HL-60/S4 treated with phorbol 12-myristate 13-acetate at 8.2 ng/mL for 4 days and 3 days (cell line): ENCODE measurements at regions not wholly inside any gene's neighbourhood (a gene's known extent, or its start where the extent isn't known, plus 50 kb on each side); places are given as distances from the start of the nearest gene placed in this dataset.

ENCODE experiments used
- in situ Hi-C: fragments of 300-500 bp; cut with MboI; formaldehyde crosslinking; loops from 2 replicates; pipeline ENCODE4 v1.15.0; 2022; ENCODE audit warnings: low sequenced_read_pairs

DNA sequence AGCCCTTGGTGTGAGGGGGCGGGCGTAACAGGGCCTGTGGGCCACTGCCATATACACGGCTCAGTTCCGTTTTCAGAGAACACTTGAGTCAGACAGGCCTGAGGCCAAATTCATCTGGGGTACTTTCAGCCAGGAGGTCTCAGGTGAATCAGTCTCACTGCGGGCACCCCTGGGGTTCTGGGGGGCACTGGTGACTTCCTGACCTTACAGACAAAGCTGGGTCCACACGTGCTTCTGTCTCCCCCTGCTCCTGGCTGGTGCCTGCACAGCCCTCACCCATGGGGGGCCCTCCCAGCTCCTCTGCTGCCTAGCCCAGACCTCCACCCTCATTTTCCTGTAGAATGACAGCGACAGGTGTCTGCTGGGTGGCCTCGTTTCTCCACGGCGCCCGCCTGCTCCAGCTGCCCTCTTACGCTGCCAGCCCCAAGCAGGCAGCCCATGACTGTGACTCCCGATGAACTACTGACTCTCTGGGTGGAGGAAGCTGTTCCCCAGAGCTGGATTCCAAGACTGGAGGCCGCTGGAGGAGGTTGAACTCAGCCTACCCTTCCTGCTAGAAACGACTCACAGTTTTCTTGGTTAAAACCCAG, 374.1 kb upstream of the IRX4 start:
- in situ Hi-C loops, result no loop called here

DNA sequence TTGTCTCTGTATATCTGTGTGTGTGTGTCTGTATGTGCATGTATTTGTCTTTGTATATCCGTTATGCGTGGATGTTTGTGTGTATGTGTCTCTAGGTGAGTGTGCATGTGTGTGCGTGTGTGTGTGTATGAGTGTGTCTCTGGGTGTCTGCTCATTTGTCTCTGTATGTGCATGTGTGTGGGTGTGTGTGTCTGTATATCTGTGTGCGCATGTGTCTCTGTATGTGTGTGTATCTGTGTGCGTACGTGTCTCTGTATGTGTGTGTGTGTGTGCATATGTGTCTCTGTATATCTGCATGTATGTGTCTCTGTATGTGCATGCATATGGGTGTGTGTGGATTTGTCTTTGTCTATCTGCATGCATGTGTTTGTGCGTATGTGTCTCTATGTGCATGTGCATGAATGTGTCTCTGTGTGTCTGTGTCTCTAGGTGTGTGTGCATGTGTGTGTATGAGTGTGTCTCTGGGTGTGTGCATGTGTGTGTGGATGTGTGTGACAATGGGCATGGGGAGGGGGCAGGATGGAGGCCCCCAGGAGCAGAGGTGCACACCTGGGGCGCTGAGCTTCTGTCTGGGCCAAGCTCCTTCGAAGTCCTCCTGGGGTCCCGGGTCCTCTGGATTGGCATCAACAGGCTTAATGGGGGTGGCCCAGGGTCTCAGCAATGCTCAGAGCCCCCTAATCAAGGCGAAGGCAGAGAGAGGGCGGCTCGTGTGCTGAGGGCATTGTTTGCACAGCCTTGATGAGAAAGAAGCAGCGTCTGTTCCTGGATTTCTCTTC, 373.4 kb upstream of the IRX4 start:
- in situ Hi-C loops, result no loop called here

DNA sequence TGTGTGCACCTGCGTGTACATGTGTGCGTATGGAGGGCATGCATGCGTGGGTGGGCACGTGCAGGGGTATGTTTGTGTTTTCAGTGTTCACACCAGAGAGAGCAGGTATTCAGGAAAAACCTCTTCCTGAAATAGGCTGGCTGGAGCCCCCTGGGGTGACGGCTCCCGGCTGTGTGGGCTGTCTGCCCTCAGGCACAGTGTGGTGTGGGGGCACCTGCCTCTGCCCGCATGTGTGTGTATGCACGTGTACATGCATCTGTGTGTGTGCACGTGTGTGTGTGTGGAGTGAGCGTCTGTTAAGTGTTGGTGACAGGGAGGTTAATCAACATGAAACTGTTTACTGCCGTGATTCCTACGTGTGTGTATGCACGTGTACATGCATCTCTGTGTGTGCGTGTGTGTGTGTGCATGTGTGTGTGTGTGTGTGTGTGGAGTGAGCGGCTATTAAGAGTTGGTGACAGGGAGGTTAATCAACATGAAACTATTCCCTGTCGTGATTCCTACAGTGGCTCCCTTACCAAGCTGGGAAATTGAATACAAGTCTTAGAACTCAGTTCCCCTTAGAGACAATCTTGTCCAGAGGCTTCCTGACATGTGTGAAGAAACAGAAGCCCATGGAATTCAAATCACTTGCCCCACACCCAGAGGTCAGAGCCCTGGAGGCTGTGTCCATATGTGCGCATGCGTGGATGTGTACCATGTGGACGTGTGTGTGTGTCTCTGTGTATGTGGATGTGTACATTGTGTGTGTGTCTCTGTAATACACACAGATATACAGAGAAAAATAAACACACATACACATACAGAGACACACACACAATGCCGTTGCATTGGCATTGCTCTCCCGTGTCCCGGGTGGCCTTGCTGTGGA, 372.4 kb upstream of the IRX4 start:
- in situ Hi-C loops, result no loop called here

DNA sequence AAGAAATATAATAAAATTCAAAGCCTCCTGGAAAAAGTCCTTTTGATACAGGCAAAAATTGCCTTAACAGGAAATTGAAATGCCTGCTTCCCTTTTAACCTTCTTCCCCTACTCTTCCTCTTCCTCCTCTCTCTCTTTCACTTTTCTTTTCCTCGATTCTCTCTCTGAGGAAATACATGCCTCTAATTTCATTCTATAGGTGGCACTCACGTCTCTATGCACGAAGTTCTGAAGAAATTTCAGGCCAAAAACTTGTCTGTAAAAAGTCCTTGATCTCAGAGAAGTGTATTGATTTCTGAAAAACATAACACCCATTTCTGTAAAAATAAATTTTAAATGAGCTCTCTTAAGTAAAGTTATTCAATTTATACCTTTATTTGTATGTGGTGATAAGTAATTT, 371.7 kb upstream of the IRX4 start:
- in situ Hi-C loops, result no loop called here

DNA sequence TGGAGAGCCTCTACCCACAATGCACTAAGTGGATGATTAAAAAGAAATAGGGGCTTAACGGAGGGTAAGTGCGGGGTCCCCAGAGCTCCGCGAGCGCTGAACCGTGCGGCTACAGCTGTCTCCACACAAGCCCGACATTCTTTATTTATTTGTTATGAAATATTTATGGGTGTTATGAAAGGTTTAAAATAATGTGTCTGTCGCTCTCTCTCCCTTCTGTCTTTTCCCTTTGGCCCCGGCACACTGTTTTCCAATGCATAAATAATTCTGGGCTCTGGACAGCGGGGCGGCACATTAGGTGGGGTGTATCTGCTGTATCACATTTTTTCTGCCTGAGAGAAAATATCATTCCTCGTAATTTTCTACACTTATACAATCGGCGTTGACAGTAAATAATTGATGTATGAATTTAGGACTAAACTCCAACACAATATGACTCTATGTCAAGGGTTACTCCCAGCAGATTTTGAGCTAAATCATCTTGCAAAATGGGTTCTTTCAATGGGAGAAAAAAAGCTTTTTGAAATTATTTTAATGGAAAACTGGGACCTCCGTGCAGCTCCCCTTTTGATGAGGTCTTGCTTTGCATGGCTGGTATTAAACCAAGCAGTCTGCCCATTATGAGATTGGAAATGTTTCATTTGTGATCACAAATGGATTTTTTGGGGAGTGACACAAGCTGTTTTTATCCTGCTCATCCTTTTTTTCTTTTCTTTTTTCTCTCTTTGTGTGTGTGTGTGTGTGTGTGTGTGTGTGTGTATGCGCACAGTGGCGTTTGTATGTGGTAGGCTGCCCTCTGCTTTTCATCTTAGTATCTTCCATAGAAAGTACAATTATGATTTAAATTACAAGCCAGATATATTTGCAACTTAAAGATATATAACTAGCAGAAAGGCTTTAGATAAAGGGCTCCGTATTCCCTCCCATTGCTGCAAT, 370.6 kb upstream of the IRX4 start:
- in situ Hi-C loops, result no loop called here

DNA sequence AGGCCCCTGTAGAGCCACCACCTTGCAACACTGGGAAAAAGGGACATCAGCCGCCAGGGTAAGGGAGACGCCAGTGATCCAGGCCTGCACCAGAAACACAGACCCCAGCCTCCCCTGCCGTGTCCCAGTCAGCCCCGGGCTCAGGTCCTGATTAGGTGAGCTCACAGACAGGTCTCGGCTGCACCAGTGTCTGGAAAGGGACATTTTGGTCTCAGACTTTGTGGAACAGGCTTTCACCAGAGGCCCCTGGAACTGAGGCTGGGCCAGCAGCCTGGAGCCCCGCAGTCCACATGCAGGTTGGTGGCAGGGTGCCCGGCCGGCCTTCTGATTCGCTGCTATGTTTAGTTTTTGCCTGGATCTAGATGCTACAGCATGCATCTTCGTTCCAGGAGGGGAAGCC, 369.0 kb upstream of the IRX4 start:
- in situ Hi-C loops, result no loop called here

DNA sequence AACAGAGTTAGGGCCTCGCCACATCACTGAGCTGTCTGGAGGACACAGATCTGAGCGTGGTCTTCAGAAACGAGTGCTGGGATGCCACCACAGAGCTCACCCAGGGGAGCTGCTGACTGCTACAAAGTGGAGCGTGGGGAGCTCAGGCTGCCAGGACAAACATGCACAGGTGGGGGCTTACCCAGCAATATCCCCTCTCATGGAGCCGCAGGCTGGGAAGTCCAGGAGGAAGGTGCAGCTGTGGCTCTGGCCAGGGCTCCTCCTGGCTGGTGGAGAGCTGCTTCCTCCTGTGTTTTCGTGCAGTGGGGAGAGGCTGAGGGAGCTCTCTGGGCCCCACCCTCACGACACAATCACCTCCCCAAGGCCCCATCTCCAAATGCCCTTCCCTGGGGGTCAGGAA, 368.6 kb upstream of the IRX4 start:
- in situ Hi-C loops, result no loop called here

DNA sequence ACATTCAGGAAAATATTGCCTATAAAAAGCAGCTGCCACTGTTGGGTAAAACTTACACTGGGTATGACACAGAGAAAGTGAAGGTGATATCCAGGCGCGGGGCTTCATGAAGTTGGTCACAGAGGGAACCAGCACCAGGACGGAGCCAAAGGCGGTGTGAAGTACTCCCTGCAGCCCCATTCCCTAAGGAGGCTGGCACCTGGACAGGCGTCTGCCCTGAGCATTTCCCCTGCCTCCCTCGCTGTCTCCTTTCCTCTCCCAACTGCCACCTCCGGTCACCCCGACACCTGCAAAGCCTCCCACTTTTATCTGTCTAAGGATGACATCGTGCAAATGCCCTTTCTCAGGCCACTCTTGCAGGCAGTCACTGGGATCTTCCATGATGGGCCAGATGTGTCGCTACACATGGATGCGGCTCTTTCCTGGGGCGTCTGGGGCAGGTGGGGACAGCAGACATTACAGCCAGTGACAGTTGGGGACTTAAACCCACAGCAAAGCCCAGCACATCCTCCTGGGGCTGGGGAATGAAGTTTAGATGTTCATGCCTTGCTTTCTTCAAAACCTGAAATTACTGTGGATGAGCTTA, 367.7 kb upstream of the IRX4 start:
- in situ Hi-C loops, result no loop called here

DNA sequence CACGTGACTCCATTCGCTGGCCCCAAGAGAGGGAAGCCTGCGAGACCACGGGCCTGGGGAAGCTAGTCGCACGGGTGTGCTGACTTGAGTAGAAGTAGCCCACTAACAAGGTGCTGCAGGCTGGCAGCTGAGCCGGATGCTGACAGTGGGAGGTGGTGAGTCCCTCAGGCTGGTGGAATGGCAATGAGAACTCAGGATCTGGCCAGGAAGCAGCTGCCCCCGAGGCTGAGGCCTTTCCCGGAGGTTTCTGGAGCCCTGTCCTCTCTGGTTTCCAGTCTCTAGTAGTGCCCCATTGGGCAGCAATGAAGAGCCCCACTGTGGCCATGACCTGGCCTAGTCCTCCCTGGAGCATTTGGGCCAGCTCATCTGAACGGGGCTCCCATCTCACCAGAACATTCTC, 366.7 kb upstream of the IRX4 start:
- in situ Hi-C loops, result no loop called here

DNA sequence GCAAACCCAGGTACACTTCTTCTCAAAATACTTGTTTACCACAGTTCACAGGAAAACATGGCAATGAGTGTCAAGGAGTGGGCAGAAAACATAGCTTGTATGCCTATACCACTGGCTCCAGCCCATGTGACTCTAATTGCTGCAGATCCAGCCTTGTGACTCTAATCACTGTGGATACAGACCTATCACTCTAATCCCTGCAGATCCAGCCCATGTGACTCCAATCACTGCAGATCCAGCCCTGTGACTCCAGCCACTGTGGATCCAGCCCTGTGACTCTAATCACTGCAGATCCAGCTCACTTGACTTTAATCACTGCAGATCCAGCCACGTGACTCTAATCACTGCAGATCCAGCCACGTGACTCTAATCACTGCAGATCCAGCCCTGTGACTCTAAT, 366.3 kb upstream of the IRX4 start:
- in situ Hi-C loops, result no loop called here

DNA sequence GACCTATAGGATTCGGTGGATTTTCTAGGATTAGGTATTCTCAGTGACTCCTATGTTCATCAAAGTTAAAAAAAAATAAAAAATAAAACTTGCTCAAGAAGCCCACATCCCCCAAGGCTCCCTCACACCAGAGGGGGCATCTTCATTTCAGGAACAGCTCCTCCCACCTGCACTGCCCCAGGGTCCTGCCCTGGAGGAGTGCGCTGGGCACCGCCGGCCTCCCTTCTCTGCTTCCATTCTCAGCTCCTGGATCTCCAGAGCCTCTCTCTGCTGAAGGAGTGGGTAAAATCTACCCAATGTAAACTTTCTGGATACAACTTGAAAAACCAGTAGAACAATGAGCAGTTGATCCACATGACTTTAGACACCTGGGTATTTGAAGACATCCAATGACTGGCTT, 359.8 kb upstream of the IRX4 start:
- in situ Hi-C loops, result no loop called here

DNA sequence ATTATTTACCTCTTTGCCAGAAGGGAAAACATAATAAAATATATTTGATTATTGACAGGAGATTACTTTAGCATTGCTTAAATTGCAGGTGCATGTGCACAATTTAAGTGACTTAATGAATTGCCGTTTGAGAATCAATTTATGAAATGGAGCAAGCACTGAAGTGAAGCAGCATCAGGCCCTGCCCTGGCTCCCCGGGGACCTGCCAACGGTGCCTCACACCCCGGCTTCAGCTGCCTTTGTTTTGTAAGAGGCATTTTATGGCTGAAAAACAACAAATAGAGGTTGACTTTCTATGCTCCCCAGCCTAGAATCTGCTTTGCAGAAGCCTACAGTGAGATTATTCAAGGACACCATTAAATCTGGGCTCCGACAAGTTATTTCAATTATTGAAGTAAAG, 359.1 kb upstream of the IRX4 start:
- in situ Hi-C loops, result no loop called here

DNA sequence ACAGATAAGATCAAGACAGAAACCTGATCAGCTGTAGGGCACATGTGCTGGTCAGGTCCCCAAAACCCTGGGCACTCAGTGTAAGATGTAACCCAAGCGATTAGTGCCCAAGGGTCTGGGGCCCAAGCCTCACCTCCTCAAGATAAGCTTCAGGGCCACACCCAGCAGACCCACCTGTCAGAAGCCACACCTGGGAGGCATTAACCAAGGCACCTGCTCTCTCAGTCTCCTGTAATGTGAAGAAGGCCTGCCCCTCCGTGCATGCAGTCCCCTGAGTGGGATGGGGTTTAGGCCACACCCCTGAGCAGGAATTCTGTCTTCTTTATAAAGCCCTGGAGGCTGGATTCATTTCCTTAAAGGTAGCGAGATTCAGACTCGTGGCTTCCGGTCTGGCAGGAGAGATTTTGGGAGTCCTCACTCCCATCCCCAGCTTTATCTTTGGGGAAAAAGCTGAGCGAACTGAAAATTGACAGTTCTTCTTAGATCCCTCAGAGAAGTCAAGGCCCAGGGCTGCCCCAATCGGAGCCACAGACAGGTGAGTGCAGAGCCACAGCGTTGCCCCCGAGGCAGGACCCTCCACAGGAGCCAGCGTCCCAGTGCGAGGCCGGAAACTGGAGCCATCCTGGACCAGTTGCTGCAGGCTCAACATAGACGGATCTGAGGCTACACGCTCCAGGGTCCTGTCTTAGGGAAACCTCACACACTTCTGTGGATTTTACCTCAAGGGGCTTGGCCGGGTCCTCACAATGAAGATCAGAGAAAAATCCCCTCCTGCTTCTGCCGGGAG, 357.6 kb upstream of the IRX4 start:
- in situ Hi-C loops, result no loop called here

DNA sequence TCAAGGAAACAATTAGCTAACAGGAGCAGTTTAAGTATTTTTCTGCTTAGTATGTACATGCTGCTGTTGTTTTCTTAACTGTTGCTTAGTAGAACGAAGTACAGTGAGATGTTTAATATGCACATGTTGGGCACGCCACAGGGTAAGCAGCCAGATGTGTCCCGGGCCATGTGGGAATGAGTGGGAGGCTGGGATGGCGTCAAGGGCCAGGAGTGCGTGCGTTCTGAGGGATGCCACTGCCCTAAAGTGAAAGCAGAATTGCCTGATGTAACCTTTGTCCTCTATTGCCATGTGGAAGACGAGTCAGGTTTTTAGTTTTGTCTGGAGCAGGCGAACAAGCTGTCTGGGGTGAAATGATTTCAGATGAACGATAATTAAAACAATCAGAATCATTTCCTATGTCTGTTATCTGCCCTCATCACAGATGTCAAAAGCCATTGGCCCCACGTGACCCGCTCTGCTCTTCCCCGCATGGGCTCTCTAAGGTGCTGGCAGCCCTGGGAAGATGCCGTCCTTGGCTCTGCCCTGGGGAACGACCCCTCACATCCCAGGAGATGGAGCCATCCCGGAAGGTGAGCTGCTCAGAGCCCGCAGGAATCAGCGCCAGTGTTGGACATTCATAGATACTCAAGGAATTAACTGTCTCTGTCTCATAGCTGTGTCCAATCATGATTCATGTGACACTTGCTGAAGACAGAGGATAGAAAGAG, 356.6 kb upstream of the IRX4 start:
- in situ Hi-C loops, result no loop called here

DNA sequence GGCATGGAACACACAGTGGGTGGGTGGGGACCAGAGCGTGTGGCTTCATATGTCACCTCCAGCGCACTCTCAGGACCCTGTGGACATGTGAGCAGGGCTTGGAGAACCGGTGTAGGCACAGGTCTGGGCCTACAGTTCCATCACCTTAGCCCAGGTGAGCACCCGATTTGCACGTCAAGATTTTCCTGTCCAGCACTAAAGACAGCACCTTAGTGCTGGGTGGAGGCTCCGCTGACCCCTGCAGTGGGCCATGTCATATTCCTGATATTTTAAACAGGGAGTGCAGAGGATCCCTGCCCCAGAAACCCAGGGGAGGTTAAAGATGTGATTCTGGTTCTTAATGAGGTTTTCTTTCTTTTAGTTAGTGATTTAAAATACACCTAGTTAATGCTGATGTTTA, 356.0 kb upstream of the IRX4 start:
- in situ Hi-C loops, result no loop called here

DNA sequence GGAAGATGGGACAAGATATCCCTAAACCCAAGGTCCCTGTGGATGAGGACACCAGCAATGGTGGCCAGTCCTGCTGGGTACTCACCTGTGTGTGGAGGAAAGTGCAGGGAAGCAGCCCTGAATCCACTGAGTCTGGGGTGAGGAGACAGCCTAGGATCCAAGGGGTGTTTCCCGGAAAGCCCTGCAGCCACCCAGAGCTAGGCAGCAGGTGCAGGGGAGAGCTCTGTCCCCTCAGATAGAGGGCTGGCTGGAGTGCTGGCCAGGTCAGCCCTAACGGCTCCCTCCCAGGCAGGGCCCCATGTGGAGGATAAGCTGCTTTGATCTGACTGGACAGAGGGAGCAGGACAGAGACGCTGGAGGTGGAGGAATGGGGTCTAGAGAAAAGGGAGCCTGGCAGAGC, 344.7 kb upstream of the IRX4 start:
- in situ Hi-C loops, result no loop called here

DNA sequence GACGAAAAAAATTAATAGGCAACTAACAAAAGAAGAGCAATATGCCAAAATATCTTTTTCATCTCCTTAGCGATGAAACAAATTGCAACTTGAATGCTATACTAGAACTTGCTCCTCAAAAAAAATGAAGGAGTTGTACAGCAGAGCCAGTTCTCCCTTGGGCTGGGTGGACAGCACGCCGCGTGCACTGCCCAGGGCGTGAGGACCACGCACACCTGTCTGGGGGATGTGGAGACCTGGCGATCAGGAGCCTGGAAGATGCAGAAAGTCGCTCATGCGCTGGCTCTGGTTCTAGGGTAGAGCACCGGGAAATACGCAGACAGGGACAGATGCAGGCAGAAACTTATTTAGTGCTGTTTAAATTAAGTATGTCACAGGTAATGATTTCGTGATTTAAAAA, 342.0 kb upstream of the IRX4 start:
- in situ Hi-C loops, result no loop called here

DNA sequence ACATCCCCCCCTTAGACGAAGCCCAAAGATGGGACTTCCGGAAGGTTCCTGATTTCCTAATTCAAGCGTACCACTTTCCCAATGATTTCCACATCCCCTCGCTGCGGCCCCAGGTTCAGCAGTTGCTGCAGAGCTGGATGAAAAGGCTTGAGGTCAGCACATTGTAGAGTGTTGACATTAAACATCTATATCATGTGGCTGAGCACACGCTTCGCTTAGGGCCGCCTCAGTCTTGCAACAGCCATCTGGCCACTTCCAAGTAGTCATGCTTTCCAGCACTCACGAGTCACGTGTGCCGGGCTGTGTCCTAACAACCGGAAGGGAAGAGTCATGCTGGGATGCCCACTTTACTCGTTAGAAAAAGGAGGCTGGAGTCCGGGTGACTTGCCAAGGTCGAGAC, 340.6 kb upstream of the IRX4 start:
- in situ Hi-C loops, result no loop called here
